ENCODE measurements at regions not wholly inside any gene's neighbourhood (a gene's known extent, or its start where the extent isn't known, plus 50 kb on each side); places are given as distances from the start of the nearest gene placed in this dataset.

GRCh38 chr19:30225676-30226463 lies 146.3 kb upstream of the ZNF536 start:
- TF ChIP-seq CTCF (IDR thresholded peaks at IDR 0.05; ENCODE audit: low read depth, low read length, poor library complexity, severe bottlenecking) = no peak
- no peak for TF ChIP-seq EZH2phosphoT487 (IDR thresholded peaks at IDR 0.05; ENCODE audit: borderline replicate concordance, low read length)

All from DOHH2 (cell line).